ENCODE measurements at regions not wholly inside any gene's neighbourhood (a gene's known extent, or its start where the extent isn't known, plus 50 kb on each side); places are given as distances from the start of the nearest gene placed in this dataset.

DNA sequence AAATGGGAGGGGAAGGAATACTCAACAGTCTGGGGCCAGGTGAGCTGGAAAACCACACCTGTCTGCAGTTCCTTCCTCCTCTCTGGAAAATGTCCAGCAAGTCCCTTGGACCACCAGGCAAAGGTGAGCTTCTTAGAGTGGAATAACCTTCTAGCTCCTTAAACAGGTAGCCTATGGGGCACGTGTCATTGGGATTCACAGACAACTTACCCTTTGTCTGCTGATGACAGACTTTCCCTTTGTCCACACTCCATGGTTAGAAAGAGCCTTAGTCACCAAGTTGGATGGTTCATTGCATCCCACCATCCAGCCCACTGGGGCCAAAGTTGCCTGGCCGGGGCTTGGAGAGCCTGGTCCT, 98.0 kb upstream of the ITGA6 start:
- TF ChIP-seq POLR2A (IDR thresholded peaks at IDR 0.05; ENCODE audit: low read length) (no peak), GATA1 (IDR thresholded peaks at IDR 0.05; ENCODE audit: low read depth, low read length) (no peak)
